ENCODE measurements at regions not wholly inside any gene's neighbourhood (a gene's known extent, or its start where the extent isn't known, plus 50 kb on each side); places are given as distances from the start of the nearest gene placed in this dataset.
A peak's percentile ranks its signal among the peaks of the same experiment; 100 is the strongest.

DNA sequence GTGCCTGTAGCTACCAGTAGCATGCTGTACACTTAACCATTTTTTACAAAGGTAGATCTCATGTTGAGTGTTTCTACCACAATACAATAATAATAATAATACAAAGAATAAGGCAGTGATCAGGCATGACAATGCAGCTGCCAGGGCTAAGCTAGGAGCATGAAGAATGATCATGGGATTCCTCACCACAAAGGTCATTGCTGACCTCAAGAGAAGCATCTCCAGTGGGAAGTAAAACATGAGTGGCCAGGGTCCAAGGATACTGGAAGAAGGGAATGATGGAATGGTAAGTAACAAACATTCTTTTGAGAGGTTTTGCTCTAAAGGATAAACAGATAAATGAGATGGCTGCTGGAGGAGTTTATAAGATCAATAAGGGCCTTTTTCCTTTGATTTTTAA is 591.1 kb downstream of the TNS3 start:
- H3K9ac ChIP-seq (ENCODE audit: low read length in 3 of 3): no peak overlapping the region
- FAIRE-seq (no peak), DNase-seq (no peak)
- no peaks in the 10 kb centered on the region for H3K27me3 ChIP-seq (ENCODE audit: control insufficient read depth, insufficient read depth, low read length)
- H3K27ac ChIP-seq (ENCODE audit: low read depth in 2 of 2, low read length in 2 of 2): no peak overlapping the region
- H3K36me3 ChIP-seq (ENCODE audit: control insufficient read depth in 2 of 3, insufficient read depth in 3 of 3, low read length in 3 of 3): no peaks in the 10 kb centered on the region
- TF ChIP-seq, protein P1, sequence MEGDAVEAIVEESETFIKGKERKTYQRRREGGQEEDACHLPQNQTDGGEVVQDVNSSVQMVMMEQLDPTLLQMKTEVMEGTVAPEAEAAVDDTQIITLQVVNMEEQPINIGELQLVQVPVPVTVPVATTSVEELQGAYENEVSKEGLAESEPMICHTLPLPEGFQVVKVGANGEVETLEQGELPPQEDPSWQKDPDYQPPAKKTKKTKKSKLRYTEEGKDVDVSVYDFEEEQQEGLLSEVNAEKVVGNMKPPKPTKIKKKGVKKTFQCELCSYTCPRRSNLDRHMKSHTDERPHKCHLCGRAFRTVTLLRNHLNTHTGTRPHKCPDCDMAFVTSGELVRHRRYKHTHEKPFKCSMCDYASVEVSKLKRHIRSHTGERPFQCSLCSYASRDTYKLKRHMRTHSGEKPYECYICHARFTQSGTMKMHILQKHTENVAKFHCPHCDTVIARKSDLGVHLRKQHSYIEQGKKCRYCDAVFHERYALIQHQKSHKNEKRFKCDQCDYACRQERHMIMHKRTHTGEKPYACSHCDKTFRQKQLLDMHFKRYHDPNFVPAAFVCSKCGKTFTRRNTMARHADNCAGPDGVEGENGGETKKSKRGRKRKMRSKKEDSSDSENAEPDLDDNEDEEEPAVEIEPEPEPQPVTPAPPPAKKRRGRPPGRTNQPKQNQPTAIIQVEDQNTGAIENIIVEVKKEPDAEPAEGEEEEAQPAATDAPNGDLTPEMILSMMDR (IDR thresholded peaks at IDR 0.05; ENCODE audit: borderline replicate concordance, extremely low read depth, insufficient read depth): no peak
- no peaks in the 10 kb centered on the region for H3K9me3 ChIP-seq (ENCODE audit: control insufficient read depth in 2 of 3, insufficient read depth in 1 of 3, low read length in 3 of 3)
- intact Hi-C loops (cut with DNase I): no loop called here
- no peak overlapping the region for H3K4me3 ChIP-seq (ENCODE audit: low read length in 3 of 3)
- H3K4me1 ChIP-seq (ENCODE audit: control insufficient read depth in 2 of 3, insufficient read depth in 2 of 3, low read depth in 1 of 3, low read length in 3 of 3): no peaks in the 10 kb centered on the region

DNA sequence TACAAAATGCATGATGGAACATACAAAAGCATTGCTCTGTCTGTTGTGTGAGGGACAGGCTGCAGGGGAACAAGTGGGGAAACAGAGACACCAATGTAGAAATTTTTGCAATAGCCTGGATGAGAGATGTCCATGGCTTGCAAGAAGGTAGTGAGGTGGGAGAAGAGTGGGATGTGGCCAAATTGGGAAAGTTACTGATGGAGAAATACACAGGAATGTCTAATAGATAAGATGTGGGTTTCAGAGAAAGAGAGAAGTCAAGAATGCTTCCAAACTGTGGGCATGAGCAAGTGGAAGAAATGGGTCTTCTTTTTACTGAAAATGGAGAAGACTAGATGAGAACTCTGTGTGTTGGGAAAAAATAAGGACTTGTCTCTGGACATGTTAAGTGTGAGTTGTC is 592.7 kb downstream of the TNS3 start:
- H3K4me1 ChIP-seq (ENCODE audit: control insufficient read depth in 2 of 3, insufficient read depth in 2 of 3, low read depth in 1 of 3, low read length in 3 of 3): no peaks in the 10 kb centered on the region
- TF ChIP-seq, protein P1 (IDR thresholded peaks at IDR 0.05; ENCODE audit: borderline replicate concordance, extremely low read depth, insufficient read depth): no peak
- H3K9ac ChIP-seq (ENCODE audit: low read length in 3 of 3): no peak overlapping the region
- no peak overlapping the region for H3K4me3 ChIP-seq (ENCODE audit: low read length in 3 of 3)
- no peak overlapping the region for H3K27ac ChIP-seq (ENCODE audit: low read depth in 2 of 2, low read length in 2 of 2)
- no peaks in the 10 kb centered on the region for H3K27me3 ChIP-seq (ENCODE audit: control insufficient read depth, insufficient read depth, low read length)
- intact Hi-C loops (cut with DNase I): no loop called here
- no peak for DNase-seq
- H3K9me3 ChIP-seq (ENCODE audit: control insufficient read depth in 2 of 3, insufficient read depth in 1 of 3, low read length in 3 of 3): no peaks in the 10 kb centered on the region
- no peak for FAIRE-seq
- no peaks in the 10 kb centered on the region for H3K36me3 ChIP-seq (ENCODE audit: control insufficient read depth in 2 of 3, insufficient read depth in 3 of 3, low read length in 3 of 3)

DNA sequence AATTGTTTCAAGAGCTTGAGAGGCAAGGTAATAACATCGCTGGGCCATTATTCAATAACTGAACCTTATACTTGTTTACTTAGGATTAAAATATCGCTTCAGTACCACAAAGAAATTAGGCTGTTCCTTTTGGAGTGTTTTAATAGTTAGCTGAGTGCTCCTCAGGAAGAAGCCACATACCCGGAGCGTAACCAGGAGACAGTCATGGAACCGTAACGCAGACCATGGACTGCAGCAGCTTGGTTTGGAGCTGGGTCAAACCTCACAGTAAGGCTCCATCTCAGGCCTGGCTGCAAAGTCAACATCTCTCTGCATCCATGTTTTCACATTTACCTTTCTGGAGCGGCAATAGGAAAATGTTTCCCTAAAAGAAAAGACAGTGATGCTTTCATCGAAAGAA is 599.0 kb downstream of the TNS3 start:
- no peaks in the 10 kb centered on the region for H3K4me1 ChIP-seq (ENCODE audit: control insufficient read depth in 2 of 3, insufficient read depth in 2 of 3, low read depth in 1 of 3, low read length in 3 of 3)
- no peaks in the 10 kb centered on the region for H3K36me3 ChIP-seq (ENCODE audit: control insufficient read depth in 2 of 3, insufficient read depth in 3 of 3, low read length in 3 of 3)
- no peaks in the 10 kb centered on the region for H3K9me3 ChIP-seq (ENCODE audit: control insufficient read depth in 2 of 3, insufficient read depth in 1 of 3, low read length in 3 of 3)
- no peak overlapping the region for H3K4me3 ChIP-seq (ENCODE audit: low read length in 3 of 3)
- DNase-seq: peak in 4 of 5 donors; percentile 31 to 61 (median 48)
- no peak for FAIRE-seq
- no peak overlapping the region for H3K27ac ChIP-seq (ENCODE audit: low read depth in 2 of 2, low read length in 2 of 2)
- TF ChIP-seq, protein P1 (IDR thresholded peaks at IDR 0.05; ENCODE audit: borderline replicate concordance, extremely low read depth, insufficient read depth): no peak
- no peaks in the 10 kb centered on the region for H3K27me3 ChIP-seq (ENCODE audit: control insufficient read depth, insufficient read depth, low read length)
- H3K9ac ChIP-seq (ENCODE audit: low read length in 3 of 3): no peak overlapping the region
- intact Hi-C loops (cut with DNase I): no loop called here

DNA sequence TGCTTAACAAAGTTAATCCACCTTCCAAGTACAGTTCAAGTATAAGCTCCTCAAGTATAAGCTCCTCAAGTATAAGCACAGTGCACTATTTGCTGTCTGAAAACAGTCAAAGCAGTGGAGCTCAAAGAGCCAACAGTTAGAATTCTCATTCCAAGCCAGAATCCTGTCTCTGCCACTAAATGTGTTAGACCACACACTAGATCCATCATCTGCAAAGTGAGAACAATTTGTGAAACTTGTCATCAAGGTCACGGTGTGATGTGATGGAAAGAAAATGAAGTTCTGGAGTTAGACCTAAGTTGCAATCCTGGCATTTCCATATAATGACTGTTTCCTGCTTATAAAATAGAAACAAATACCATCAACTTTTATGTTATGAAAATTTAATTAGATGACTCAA is 602.5 kb downstream of the TNS3 start:
- no peaks in the 10 kb centered on the region for H3K36me3 ChIP-seq (ENCODE audit: control insufficient read depth in 2 of 3, insufficient read depth in 3 of 3, low read length in 3 of 3)
- H3K4me3 ChIP-seq (ENCODE audit: low read length in 3 of 3): no peak overlapping the region
- H3K9ac ChIP-seq (ENCODE audit: low read length in 3 of 3): no peak overlapping the region
- H3K27me3 ChIP-seq (ENCODE audit: control insufficient read depth, insufficient read depth, low read length): no peaks in the 10 kb centered on the region
- TF ChIP-seq, protein P1 (IDR thresholded peaks at IDR 0.05; ENCODE audit: borderline replicate concordance, extremely low read depth, insufficient read depth): no peak
- H3K9me3 ChIP-seq (ENCODE audit: control insufficient read depth in 2 of 3, insufficient read depth in 1 of 3, low read length in 3 of 3): no peaks in the 10 kb centered on the region
- no peak for DNase-seq
- H3K27ac ChIP-seq (ENCODE audit: low read depth in 2 of 2, low read length in 2 of 2): no peak overlapping the region
- FAIRE-seq: no peak
- no peaks in the 10 kb centered on the region for H3K4me1 ChIP-seq (ENCODE audit: control insufficient read depth in 2 of 3, insufficient read depth in 2 of 3, low read depth in 1 of 3, low read length in 3 of 3)
- intact Hi-C loops (cut with DNase I): no loop called here
